GM23338 (cell line): ENCODE measurements at regions not wholly inside any gene's neighbourhood (a gene's known extent, or its start where the extent isn't known, plus 50 kb on each side); places are given as distances from the start of the nearest gene placed in this dataset.

ENCODE experiments used
- ATAC-seq: fragments of 200-7000 bp; cut with Tn5 transposase; 3 replicates; pipeline ENCODE4 v1.9.1; 2020
- DNase-seq: peaks from one replicate; pipeline ENCODE4 v3.0.0-alpha.2; 2015; ENCODE audit warnings: low spot score
- H2AFZ ChIP-seq: fragments of 200-600 bp; sonication (generic); 2 replicates; pipeline ENCODE4 v1.8.0; 2016; ENCODE audit warnings: antibody characterized with exemption, mild to moderate bottlenecking, moderate library complexity
- H3F3A ChIP-seq: fragments of 200-600 bp; sonication (generic); replicated peaks from 2 replicates; pipeline ENCODE4 v1.8.0; 2017; ENCODE audit warnings: antibody characterized with exemption, mixed run types, low read depth
- H3K27ac ChIP-seq: fragments of 200-600 bp; sonication (generic); 2 replicates; pipeline ENCODE4 v1.6.1; 2016; ENCODE audit warnings: low read depth
- H3K27me3 ChIP-seq: fragments of 200-600 bp; sonication (generic); 2 replicates; pipeline ENCODE4 v1.8.0; 2016; ENCODE audit warnings: mild to moderate bottlenecking, mixed run types, moderate library complexity; ENCODE audit not compliant: insufficient read depth
- H3K36me3 ChIP-seq: fragments of 200-600 bp; sonication (generic); 2 replicates; pipeline ENCODE4 v1.8.0; 2016; ENCODE audit warnings: mild to moderate bottlenecking; ENCODE audit not compliant: insufficient read depth
- H3K4me1 ChIP-seq: fragments of 200-600 bp; sonication (generic); 2 replicates; pipeline ENCODE4 v1.8.0; 2016; ENCODE audit warnings: mild to moderate bottlenecking, moderate library complexity; ENCODE audit not compliant: insufficient read depth
- H3K4me2 ChIP-seq: fragments of 200-600 bp; sonication (generic); 2 replicates; pipeline ENCODE4 v1.7.1; 2017; ENCODE audit warnings: mixed run types
- H3K4me3 ChIP-seq: fragments of 200-600 bp; sonication (generic); 2 replicates; pipeline ENCODE4 v1.6.1; 2016; ENCODE audit warnings: mixed run types
- H3K79me2 ChIP-seq: fragments of 200-600 bp; sonication (generic); replicated peaks from 2 replicates; pipeline ENCODE4 v1.8.0; 2017; ENCODE audit warnings: mild to moderate bottlenecking; ENCODE audit not compliant: insufficient read depth
- H3K9me2 ChIP-seq: fragments of 200-600 bp; sonication (generic); 2 replicates; pipeline ENCODE4 v1.8.0; 2017; ENCODE audit not compliant: insufficient read depth
- H4K20me1 ChIP-seq: fragments of 200-600 bp; sonication (generic); replicated peaks from 2 replicates; pipeline ENCODE4 v1.8.0; 2017; ENCODE audit warnings: mild to moderate bottlenecking; ENCODE audit not compliant: insufficient read depth
- H3K27ac Mint-ChIP-seq: 2 replicates; pipeline ENCODE4 v1.8.0; 2020; ENCODE audit warnings: inconsistent platforms, mild to moderate bottlenecking, moderate library complexity, mixed read lengths
- H3K27me3 Mint-ChIP-seq: 3 replicates; pipeline ENCODE4 v1.8.0; 2022; ENCODE audit warnings: low read depth, mild to moderate bottlenecking, moderate library complexity, mixed read lengths, inconsistent platforms; ENCODE audit not compliant: insufficient read depth, poor library complexity
- H3K36me3 Mint-ChIP-seq: 3 replicates; pipeline ENCODE4 v1.8.0; 2021; ENCODE audit warnings: low read depth, mild to moderate bottlenecking, inconsistent platforms, moderate library complexity, mixed read lengths
- H3K4me1 Mint-ChIP-seq: 3 replicates; pipeline ENCODE4 v1.8.0; 2020; ENCODE audit warnings: mild to moderate bottlenecking, inconsistent platforms, mixed read lengths
- H3K4me3 Mint-ChIP-seq: 3 replicates; pipeline ENCODE4 v1.8.0; 2021; ENCODE audit warnings: moderate library complexity, mild to moderate bottlenecking, inconsistent platforms, mixed read lengths
- H3K9me3 Mint-ChIP-seq: 3 replicates; pipeline ENCODE4 v1.8.0; 2020; ENCODE audit warnings: moderate library complexity, mild to moderate bottlenecking, inconsistent platforms, mixed read lengths
- CTCF ChIP-seq, 2 experiments: fragments of 200-600 bp in 1 of 2; sonication (generic) in 1 of 2; conservative IDR thresholded peaks; 2 replicates each; pipeline versions ENCODE4 v1.5.1 to v1.6.1; 2016 to 2017; ENCODE audit warnings: antibody characterized with exemption in 2 of 2, low read depth in 2 of 2, mild to moderate bottlenecking in 2 of 2, moderate library complexity in 1 of 2
- EZH2 ChIP-seq: fragments of 200-600 bp; sonication (generic); IDR thresholded peaks from one replicate; pipeline ENCODE4 v1.8.0; 2017; ENCODE audit warnings: antibody characterized with exemption, mild to moderate bottlenecking, low read depth; ENCODE audit not compliant: unreplicated experiment
- EZH2phosphoT487 ChIP-seq: fragments of 200-600 bp; sonication (generic); IDR thresholded peaks from one replicate; pipeline ENCODE4 v1.8.1; 2018; ENCODE audit warnings: antibody characterized with exemption; ENCODE audit not compliant: unreplicated experiment
- JUNB ChIP-seq: IDR thresholded peaks from one replicate; pipeline ENCODE4 v1.6.1; 2016; ENCODE audit warnings: antibody characterized with exemption; ENCODE audit not compliant: unreplicated experiment
- NANOG ChIP-seq: IDR thresholded peaks from 2 replicates; pipeline ENCODE4 v1.6.1; 2016; ENCODE audit warnings: antibody characterized with exemption, borderline replicate concordance
- POLR2AphosphoS5 ChIP-seq: IDR thresholded peaks from 2 replicates; pipeline ENCODE4 v1.6.1; 2016; ENCODE audit warnings: antibody characterized with exemption, low read depth
- REST ChIP-seq: IDR thresholded peaks from one replicate; pipeline ENCODE4 v1.6.1; 2018; ENCODE audit warnings: antibody characterized with exemption; ENCODE audit not compliant: unreplicated experiment

GRCh38 chr7:9598411-9598810 lies 1165.0 kb downstream of the NXPH1 start:
- Histone ChIP-seq H3K27ac (no peak overlapping the region), H3K9me2 (no peaks in the 10 kb centered on the region), H3K4me2 (no peak overlapping the region), H3K36me3 (no peaks in the 10 kb centered on the region), H3K4me1 (no peaks in the 10 kb centered on the region), H3F3A (no peaks in the 10 kb centered on the region), H3K27me3 (no peaks in the 10 kb centered on the region), H2AFZ (no peak overlapping the region), H4K20me1 (no peaks in the 10 kb centered on the region), H3K4me3 (no peak overlapping the region), H3K79me2 (no peaks in the 10 kb centered on the region)
- no peaks in the 10 kb centered on the region for H3K4me1 Mint-ChIP-seq
- H3K4me3 Mint-ChIP-seq: no peak overlapping the region
- no peaks in the 10 kb centered on the region for H3K27me3 Mint-ChIP-seq
- DNase-seq (no peak), ATAC-seq (no peak)
- H3K9me3 Mint-ChIP-seq: no peaks in the 10 kb centered on the region; the same call in 2 of the 3 replicates
- no peak overlapping the region for H3K27ac Mint-ChIP-seq
- H3K36me3 Mint-ChIP-seq: no peaks in the 10 kb centered on the region
- no peak for TF ChIP-seq EZH2
- no peak for TF ChIP-seq POLR2AphosphoS5
- TF ChIP-seq REST: no peak
- no peak for TF ChIP-seq JUNB
- no peak for TF ChIP-seq NANOG

- Mint-ChIP-seq H3K4me1 (no peaks in the 10 kb centered on the region), H3K9me3 (no peaks in the 10 kb centered on the region; the same call in 2 of the 3 replicates), H3K36me3 (no peaks in the 10 kb centered on the region), H3K27ac (no peak overlapping the region), H3K27me3 (no peaks in the 10 kb centered on the region), H3K4me3 (no peak overlapping the region)
- Histone ChIP-seq H3K4me2 (no peak overlapping the region), H3K9me2 (no peaks in the 10 kb centered on the region), H3K4me1 (no peaks in the 10 kb centered on the region), H3K27ac (no peak overlapping the region), H3F3A (no peaks in the 10 kb centered on the region), H3K4me3 (no peak overlapping the region), H3K27me3 (no peaks in the 10 kb centered on the region), H3K36me3 (no peaks in the 10 kb centered on the region), H2AFZ (no peak overlapping the region), H4K20me1 (no peaks in the 10 kb centered on the region), H3K79me2 (no peaks in the 10 kb centered on the region)
- peak; percentile 55; the same call in 2 of the 3 replicates for ATAC-seq
- DNase-seq: peak; percentile 53
- TF ChIP-seq CTCF (conservative IDR thresholded peaks at IDR 0.05; ENCODE audit: low read depth in 2 of 2) (peak; percentile 65 to 74), EZH2phosphoT487 (no peak), REST (no peak)
These were observed 1167.6 kb downstream of the NXPH1 start for GRCh38 chr7:9600974-9601373.
